ENCODE measurements at regions not wholly inside any gene's neighbourhood (a gene's known extent, or its start where the extent isn't known, plus 50 kb on each side); places are given as distances from the start of the nearest gene placed in this dataset.

- TF ChIP-seq RBBP5 (IDR thresholded peaks at IDR 0.05; ENCODE audit: borderline replicate concordance, insufficient read depth, low read length, poor library complexity, severe bottlenecking): no peak
- TF ChIP-seq ZNF174 (CRISPR knock-in tag; IDR thresholded peaks at IDR 0.05): no peak
- peak; percentile 45; the same call in 1 of the 2 replicates for TF ChIP-seq REST (IDR thresholded peaks at IDR 0.05; ENCODE audit: borderline replicate concordance)
- no peak for TF ChIP-seq REST (CRISPR knock-in tag; IDR thresholded peaks at IDR 0.05; ENCODE audit: low read depth)
- no peak for TF ChIP-seq POLR3G (IDR thresholded peaks at IDR 0.05; ENCODE audit: extremely low read depth, insufficient read length, insufficient replicate concordance)
- TF ChIP-seq MTA2 (IDR thresholded peaks at IDR 0.05; ENCODE audit: low read depth): no peak
- TF ChIP-seq MITF (IDR thresholded peaks at IDR 0.05): no peak
- TF ChIP-seq, protein P1, sequence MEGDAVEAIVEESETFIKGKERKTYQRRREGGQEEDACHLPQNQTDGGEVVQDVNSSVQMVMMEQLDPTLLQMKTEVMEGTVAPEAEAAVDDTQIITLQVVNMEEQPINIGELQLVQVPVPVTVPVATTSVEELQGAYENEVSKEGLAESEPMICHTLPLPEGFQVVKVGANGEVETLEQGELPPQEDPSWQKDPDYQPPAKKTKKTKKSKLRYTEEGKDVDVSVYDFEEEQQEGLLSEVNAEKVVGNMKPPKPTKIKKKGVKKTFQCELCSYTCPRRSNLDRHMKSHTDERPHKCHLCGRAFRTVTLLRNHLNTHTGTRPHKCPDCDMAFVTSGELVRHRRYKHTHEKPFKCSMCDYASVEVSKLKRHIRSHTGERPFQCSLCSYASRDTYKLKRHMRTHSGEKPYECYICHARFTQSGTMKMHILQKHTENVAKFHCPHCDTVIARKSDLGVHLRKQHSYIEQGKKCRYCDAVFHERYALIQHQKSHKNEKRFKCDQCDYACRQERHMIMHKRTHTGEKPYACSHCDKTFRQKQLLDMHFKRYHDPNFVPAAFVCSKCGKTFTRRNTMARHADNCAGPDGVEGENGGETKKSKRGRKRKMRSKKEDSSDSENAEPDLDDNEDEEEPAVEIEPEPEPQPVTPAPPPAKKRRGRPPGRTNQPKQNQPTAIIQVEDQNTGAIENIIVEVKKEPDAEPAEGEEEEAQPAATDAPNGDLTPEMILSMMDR (IDR thresholded peaks at IDR 0.05 in 2 of 3, conservative IDR thresholded peaks at IDR 0.05 in 1 of 3; ENCODE audit: insufficient read depth in 2 of 3, low read depth in 1 of 3, low read length in 3 of 3): peak; percentile 11 to 32 (median 29); a peak in 3 of 6 replicates
- no peak for TF ChIP-seq KLF16 (IDR thresholded peaks at IDR 0.05)
- TF ChIP-seq ZBTB33 (CRISPR knock-in tag; IDR thresholded peaks at IDR 0.05): peak; percentile 53; the same call in 1 of the 2 replicates
- TF ChIP-seq BDP1 (IDR thresholded peaks at IDR 0.05; ENCODE audit: insufficient read depth, insufficient read length): no peak
Measured at GRCh38 chr20:23165307-23165750, 79.2 kb upstream of the CD93 start (continued).
